ENCODE measurements at regions not wholly inside any gene's neighbourhood (a gene's known extent, or its start where the extent isn't known, plus 50 kb on each side); places are given as distances from the start of the nearest gene placed in this dataset.

- Mint-ChIP-seq H3K9me3 (ENCODE audit: low read depth) (peaks cover 18% of the 10 kb centered on the region), H3K27me3 (ENCODE audit: low read depth) (no peaks in the 10 kb centered on the region), H3K4me3 (ENCODE audit: unreplicated experiment) (no peak overlapping the region), H3K4me1 (ENCODE audit: low read depth) (no peaks in the 10 kb centered on the region), H3K36me3 (ENCODE audit: low read depth) (no peaks in the 10 kb centered on the region), H3K27ac (ENCODE audit: unreplicated experiment) (no peak overlapping the region)
- TF ChIP-seq CTCF (IDR thresholded peaks at IDR 0.05): no peak
- DNase-seq (ENCODE audit: low spot score): no peak
Observed at GRCh38 chr16:51629576-51629975, 478.5 kb upstream of the SALL1 start.

DNA sequence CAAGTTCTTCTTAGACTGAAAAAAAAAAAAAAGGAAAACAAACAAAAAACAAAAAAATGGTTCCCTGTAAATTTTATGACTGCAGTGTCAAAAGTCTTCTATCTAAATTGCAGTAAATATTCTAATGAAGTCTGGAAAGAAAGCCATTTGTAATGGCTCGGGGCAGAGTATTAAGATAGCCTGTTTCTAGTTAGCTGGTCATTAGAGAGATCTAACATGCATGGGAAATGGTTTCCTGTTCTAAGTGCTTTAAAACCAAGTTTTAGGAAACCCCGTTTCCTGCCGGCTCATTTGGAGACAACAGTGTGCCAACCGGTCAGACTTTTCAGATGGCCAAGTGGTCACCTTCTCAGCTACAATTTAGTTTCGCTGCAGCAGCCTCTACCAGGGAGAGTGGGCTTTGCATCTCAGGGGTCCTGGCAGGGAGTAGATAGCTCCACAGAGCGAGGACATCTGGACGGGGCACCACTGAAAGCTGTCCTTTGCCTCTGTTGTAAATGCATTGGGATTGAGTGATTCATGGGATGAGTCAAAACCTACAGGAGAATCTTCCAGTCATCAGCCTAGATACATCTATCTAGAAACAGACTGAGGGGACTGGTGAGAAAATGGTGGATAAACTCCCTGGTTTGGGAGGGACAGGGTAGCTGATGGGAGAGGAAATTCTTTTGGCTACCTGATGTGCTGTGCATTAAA is 473.2 kb upstream of the SALL1 start:
- no peak for TF ChIP-seq CTCF (IDR thresholded peaks at IDR 0.05)
- Mint-ChIP-seq H3K27ac (ENCODE audit: unreplicated experiment) (no peak overlapping the region), H3K9me3 (ENCODE audit: low read depth) (peaks cover 32% of the 10 kb centered on the region), H3K27me3 (ENCODE audit: low read depth) (no peaks in the 10 kb centered on the region), H3K36me3 (ENCODE audit: low read depth) (no peaks in the 10 kb centered on the region), H3K4me1 (ENCODE audit: low read depth) (no peaks in the 10 kb centered on the region), H3K4me3 (ENCODE audit: unreplicated experiment) (no peak overlapping the region)
- DNase-seq (ENCODE audit: low spot score): no peak

- Mint-ChIP-seq H3K27me3 (ENCODE audit: low read depth) (no peaks in the 10 kb centered on the region), H3K4me1 (ENCODE audit: low read depth) (no peaks in the 10 kb centered on the region), H3K27ac (ENCODE audit: unreplicated experiment) (no peak overlapping the region), H3K36me3 (ENCODE audit: low read depth) (no peaks in the 10 kb centered on the region), H3K4me3 (ENCODE audit: unreplicated experiment) (no peak overlapping the region), H3K9me3 (ENCODE audit: low read depth) (peaks cover 25% of the 10 kb centered on the region)
- DNase-seq (ENCODE audit: low spot score): no peak
- TF ChIP-seq CTCF (IDR thresholded peaks at IDR 0.05): no peak
Observed at GRCh38 chr16:51621610-51622009, 470.5 kb upstream of the SALL1 start.

GRCh38 chr16:51615141-51615540 is 464.1 kb upstream of the SALL1 start:
- no peaks in the 10 kb centered on the region for H3K4me1 Mint-ChIP-seq (ENCODE audit: low read depth)
- H3K4me3 Mint-ChIP-seq (ENCODE audit: unreplicated experiment): no peak overlapping the region
- peaks cover 4% of the 10 kb centered on the region for H3K9me3 Mint-ChIP-seq (ENCODE audit: low read depth)

DNA sequence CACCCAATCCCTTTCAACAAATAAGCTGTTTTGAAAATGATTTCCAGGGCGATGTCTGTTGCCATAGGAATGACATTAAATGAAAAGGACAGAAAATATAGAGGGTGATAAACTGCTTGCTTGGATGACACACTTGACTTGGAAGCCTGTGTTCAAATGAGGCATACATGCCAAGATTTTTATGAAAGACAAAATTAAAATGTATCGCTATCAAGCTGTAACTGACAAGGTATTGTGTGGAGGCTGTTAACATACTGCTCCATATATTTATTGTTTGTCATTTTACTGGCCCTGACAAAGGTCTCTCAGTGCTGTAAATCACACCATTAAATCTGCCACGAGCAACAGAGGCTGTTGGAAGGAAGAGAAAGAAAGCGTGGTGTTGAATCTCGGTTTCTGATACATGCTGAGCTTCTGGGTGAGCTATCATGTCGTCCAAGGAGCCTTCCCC is 456.2 kb upstream of the SALL1 start:
- Mint-ChIP-seq H3K36me3 (ENCODE audit: low read depth) (no peaks in the 10 kb centered on the region), H3K27ac (ENCODE audit: unreplicated experiment) (no peak overlapping the region), H3K27me3 (ENCODE audit: low read depth) (no peaks in the 10 kb centered on the region), H3K9me3 (ENCODE audit: low read depth) (peaks cover 8% of the 10 kb centered on the region), H3K4me1 (ENCODE audit: low read depth) (no peaks in the 10 kb centered on the region), H3K4me3 (ENCODE audit: unreplicated experiment) (no peak overlapping the region)
- no peak for DNase-seq (ENCODE audit: low spot score)
- no peak for TF ChIP-seq CTCF (IDR thresholded peaks at IDR 0.05)

More at GRCh38 chr16:51615141-51615540, 464.1 kb upstream of the SALL1 start:
- Mint-ChIP-seq H3K27ac (ENCODE audit: unreplicated experiment) (no peak overlapping the region), H3K36me3 (ENCODE audit: low read depth) (no peaks in the 10 kb centered on the region), H3K27me3 (ENCODE audit: low read depth) (no peaks in the 10 kb centered on the region)
- TF ChIP-seq CTCF (IDR thresholded peaks at IDR 0.05): no peak
- no peak for DNase-seq (ENCODE audit: low spot score)

Measured in chondrocyte (in vitro differentiated cells).